NCI-H2107 treated with DMSO at 0.1 percent for 48 hours (cell line): ENCODE measurements at regions not wholly inside any gene's neighbourhood (a gene's known extent, or its start where the extent isn't known, plus 50 kb on each side); places are given as distances from the start of the nearest gene placed in this dataset.
A peak's percentile ranks its signal among the peaks of the same experiment; 100 is the strongest.
"Not testable (repeated sequence)": the region's sequence is repeated elsewhere in the genome, so short reads cannot be mapped to it uniquely, and the experiment has no call there.

Source experiments
- DNase-seq: peaks from one replicate; lab custom pipeline; 2025; ENCODE audit not compliant: unreplicated experiment; lab: John Stamatoyannopoulos, UW

DNA sequence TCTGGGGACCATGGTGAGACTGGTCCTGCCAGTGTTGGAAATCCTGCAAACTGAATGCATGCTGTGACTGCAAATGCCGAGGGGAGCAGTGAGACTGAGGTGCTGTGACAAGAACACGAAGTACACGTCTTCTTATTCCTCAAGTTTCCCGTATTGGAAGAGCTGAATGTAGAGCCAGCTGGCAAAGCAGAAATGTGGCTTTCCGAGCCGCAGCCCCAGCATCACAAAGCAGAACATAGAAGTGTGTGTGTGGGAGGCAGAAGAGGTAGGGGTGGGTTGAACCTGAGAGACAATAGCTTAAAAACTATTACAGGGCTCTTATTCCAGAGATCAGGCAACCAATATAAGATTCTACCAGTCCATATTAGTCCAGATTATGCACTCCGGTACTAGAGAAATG, 98.8 kb downstream of the CARTPT start:
- no peak for DNase-seq

GRCh38 chr5:71821029-71821428, 102.0 kb downstream of the CARTPT start:
- no peak for DNase-seq

DNA sequence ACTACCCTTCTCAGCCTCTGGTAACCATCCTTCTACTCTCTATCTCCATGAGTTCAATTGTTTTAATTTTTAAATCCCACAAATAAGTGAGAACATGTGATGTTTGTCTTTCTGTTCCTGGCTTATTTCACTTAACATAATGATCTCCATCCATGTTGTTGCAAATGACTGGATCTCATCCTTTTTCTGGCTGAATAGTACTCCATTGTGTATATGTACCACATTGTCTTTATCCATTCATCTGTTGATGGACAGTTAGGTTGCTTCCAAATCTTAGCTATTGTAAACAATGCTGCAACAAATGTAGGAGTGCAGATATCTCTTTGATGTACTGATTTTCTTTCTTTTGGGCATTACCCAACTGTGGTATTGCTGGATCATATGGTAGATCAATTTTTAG, 103.0 kb downstream of the CARTPT start:
- DNase-seq = not testable (repeated sequence)

DNA sequence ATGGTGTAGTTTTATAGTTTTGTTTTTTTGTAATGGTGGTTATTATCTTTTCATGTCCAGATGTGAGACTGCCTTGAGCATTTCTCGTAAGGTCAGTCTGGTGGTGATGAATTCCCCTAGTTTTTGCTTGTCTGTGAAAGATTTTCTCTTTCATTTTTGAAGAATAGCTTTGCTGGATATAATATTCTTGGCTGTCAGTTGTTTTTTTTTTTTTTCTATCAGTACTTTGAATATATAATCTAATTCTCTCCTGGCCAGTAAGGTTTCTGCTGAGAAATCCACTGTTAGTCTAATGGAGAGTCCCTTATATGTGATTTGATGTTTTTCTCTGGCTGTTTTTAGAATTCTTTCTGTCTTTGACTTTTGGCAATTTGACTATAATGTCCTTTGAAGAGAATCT, 106.9 kb downstream of the CARTPT start:
- no peak for DNase-seq

DNA sequence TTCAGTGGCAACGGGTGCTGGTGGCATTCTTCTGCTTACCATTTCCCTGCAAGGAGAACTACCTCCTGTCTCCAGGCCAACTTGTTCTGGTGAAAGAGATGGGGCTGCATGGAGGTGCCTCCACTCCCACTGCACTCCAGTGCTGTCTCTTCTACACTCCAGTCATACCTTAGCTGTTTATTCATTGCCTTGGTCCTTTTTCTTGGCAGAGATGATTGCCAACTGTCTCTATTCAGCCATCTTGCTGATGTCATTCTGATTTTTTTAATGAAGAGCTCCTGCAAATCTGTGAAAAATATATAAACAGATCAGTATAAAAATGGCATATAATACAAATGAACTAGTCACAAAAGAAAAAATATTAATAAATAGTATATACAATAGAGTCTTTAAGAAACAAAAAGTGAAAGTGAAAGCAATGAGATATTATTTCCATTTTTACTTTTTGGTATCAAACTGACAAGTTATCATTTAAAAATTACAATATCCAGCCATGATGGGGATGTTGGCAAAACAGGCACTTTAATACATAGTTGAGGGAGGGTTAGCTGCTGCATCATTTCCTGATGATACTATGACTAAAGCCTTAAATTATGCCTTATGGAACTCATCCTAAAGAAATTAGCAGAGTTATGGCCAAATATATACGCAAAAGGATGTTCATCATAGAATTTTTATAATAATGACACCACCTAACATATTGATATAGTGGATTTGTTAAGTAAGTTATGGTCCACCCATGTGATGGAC, 109.4 kb downstream of the CARTPT start:
- DNase-seq = no peak

GRCh38 chr5:71829206-71829605, 110.1 kb downstream of the CARTPT start:
- no peak for DNase-seq

GRCh38 chr5:71830681-71831539, 111.8 kb downstream of the CARTPT start:
- peak; percentile 70 for DNase-seq

GRCh38 chr5:71832812-71833715, 114.0 kb downstream of the CARTPT start:
- DNase-seq = no peak

DNA sequence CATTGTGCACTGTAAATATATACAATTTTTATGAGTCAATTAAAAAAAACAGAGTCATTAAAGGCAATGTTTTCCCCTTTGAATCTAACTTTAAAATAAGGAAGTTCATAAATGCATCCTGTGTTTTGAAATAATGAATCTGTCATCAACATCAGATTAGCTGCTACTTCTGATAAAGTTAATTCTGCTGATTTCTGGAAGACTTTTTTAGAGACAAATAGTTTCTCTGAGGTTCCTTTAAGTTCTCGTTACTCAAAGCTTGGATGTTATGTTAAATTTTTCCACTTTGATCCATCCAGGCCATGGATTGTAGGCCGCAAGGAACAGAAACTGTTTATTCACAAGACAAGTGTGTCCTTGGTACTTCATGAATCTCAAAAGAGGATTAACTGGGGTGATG, 115.5 kb downstream of the CARTPT start:
- no peak for DNase-seq

- DNase-seq = no peak
Measured at GRCh38 chr5:71836084-71836483, 117.0 kb downstream of the CARTPT start.

DNA sequence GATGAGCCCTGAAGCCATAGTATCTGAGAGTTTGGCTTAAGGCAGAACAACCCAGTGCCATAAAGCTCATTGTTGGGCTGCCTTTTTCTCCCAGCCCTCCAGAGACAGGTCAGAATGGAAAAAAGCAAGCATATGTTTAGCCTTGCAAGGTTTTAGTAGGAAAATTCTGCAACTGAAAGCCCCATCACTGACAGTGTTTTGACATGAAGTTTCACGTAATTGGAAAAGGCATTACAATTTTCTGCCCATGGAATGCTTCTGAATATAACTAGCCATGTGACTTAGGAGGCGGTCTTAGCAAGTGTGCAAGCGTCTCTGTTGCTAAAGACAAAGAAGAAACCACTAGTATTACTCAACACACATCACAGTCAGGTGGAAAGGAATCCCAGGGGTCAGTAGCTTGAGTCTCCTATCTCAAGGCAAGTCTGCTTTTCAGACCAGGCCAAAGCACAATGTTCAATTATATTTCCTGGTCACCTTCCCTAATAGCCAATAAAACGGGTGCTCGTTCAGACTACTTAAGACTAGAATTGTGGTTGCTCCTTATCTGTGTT, 117.6 kb downstream of the CARTPT start:
- no peak for DNase-seq

GRCh38 chr5:71838286-71838685, 119.2 kb downstream of the CARTPT start:
- DNase-seq = no peak

DNA sequence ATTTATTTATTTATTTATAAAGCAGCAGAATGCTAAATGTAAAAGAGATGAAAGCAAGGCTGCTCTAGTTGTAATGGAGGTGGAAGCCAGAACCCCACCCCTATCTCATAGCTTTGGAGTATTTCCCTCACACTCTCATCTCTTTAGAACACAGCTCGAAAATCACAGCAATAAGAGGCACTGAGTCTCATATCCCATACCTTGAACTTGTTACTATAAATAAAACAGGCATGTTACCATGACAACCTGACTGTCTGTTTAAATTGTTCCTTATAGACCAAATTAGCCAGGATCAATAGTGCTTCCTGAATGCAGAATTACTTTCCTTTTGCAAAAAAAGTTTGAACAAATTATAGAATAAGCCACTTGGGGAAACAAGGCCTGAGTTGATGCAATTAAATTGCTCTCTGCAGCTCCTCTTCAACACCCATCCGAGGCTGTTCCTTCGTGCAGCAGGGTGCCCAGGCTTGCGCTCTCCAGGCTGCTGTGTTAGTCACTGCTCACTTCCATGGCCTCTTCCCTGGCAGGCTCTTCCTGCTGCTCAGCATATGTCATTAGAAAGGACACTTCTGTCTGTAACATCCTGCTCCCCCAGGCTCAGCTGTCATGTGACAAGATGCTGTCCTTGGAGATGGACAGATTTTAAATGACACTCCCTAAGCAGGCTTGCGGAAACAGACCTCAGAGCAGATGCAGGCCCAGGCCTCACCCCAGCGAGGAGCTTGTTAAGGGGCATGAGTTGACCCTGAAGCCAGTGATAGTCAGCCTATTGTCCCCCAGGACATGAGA, 120.2 kb downstream of the CARTPT start:
- no peak for DNase-seq

- no peak for DNase-seq
Measured at GRCh38 chr5:71841107-71841506, 122.0 kb downstream of the CARTPT start.

GRCh38 chr5:71843111-71843510, 124.0 kb downstream of the CARTPT start:
- DNase-seq = no peak

- DNase-seq = no peak
Measured at GRCh38 chr5:71844862-71845261, 125.8 kb downstream of the CARTPT start.

GRCh38 chr5:71859515-71859914, 140.4 kb downstream of the CARTPT start:
- DNase-seq = no peak

GRCh38 chr5:71860048-71860447, 141.0 kb downstream of the CARTPT start:
- no peak for DNase-seq

GRCh38 chr5:71861682-71862081, 142.6 kb downstream of the CARTPT start:
- no peak for DNase-seq

- DNase-seq = no peak
Measured at GRCh38 chr5:71862087-71862486, 143.0 kb downstream of the CARTPT start.
